HEK293T (cell line): ENCODE measurements at regions not wholly inside any gene's neighbourhood (a gene's known extent, or its start where the extent isn't known, plus 50 kb on each side); places are given as distances from the start of the nearest gene placed in this dataset.

ENCODE experiments used
- CTCF ChIA-PET: fragments of 350-600 bp; formaldehyde crosslinking; extraction: SDS; loops from one replicate; lab custom pipeline; 2021; ENCODE audit warnings: antibody characterized with exemption, inconsistent platforms; lab: Yijun Ruan, JAX
- POLR2A ChIA-PET: fragments of 350-600 bp; formaldehyde crosslinking; extraction: SDS; loops from one replicate; lab custom pipeline; 2020; ENCODE audit warnings: antibody characterized with exemption, inconsistent platforms; lab: Yijun Ruan, JAX
- DNase-seq: peaks from one replicate; pipeline ENCODE4 v3.0.0; 2012; ENCODE audit warnings: mixed read lengths; ENCODE audit errors: extremely low spot score
- ARNT ChIP-seq: fragments of 450-650 bp; IDR thresholded peaks from 2 replicates; pipeline ENCODE4 v1.6.1; 2017; ENCODE audit warnings: mild to moderate bottlenecking
- BHLHE40 ChIP-seq: fragments of 450-650 bp; IDR thresholded peaks from 2 replicates; pipeline ENCODE4 v1.6.1; 2016; ENCODE audit warnings: mild to moderate bottlenecking, moderate library complexity, borderline replicate concordance
- CTBP1 ChIP-seq: fragments of 450-650 bp; IDR thresholded peaks from 2 replicates; pipeline ENCODE4 v1.6.1; 2016; ENCODE audit warnings: borderline replicate concordance
- ELF4 ChIP-seq: fragments of 450-650 bp; IDR thresholded peaks from 2 replicates; pipeline ENCODE4 v1.6.1; 2017; ENCODE audit warnings: antibody characterized with exemption
- FOXA1 ChIP-seq: fragments of 450-650 bp; IDR thresholded peaks from 2 replicates; pipeline ENCODE4 v1.6.1; 2016; ENCODE audit warnings: mild to moderate bottlenecking
- FOXK2 ChIP-seq: fragments of 450-650 bp; IDR thresholded peaks from 2 replicates; pipeline ENCODE4 v1.6.1; 2016; ENCODE audit warnings: mild to moderate bottlenecking
- FOXM1 ChIP-seq: fragments of 450-650 bp; IDR thresholded peaks from 2 replicates; pipeline ENCODE4 v1.6.1; 2017; ENCODE audit warnings: mild to moderate bottlenecking, borderline replicate concordance
- HDGF ChIP-seq: fragments of 450-650 bp; IDR thresholded peaks from 2 replicates; pipeline ENCODE4 v1.6.1; 2017; ENCODE audit warnings: antibody characterized with exemption, borderline replicate concordance
- L3MBTL2 ChIP-seq: fragments of 450-650 bp; conservative IDR thresholded peaks from 2 replicates; pipeline ENCODE4 v1.6.1; 2016; ENCODE audit warnings: mild to moderate bottlenecking
- LEF1 ChIP-seq: fragments of 450-650 bp; IDR thresholded peaks from 2 replicates; pipeline ENCODE4 v1.6.1; 2017; ENCODE audit warnings: mild to moderate bottlenecking, borderline replicate concordance
- NFRKB ChIP-seq: fragments of 450-650 bp; IDR thresholded peaks from 2 replicates; pipeline ENCODE4 v1.6.1; 2016; ENCODE audit warnings: mild to moderate bottlenecking, moderate library complexity
- PKNOX1 ChIP-seq: fragments of 450-650 bp; IDR thresholded peaks from 2 replicates; pipeline ENCODE4 v1.6.1; 2016
- SP1 ChIP-seq: fragments of 450-650 bp; IDR thresholded peaks from 2 replicates; pipeline ENCODE4 v1.6.1; 2017
- SUZ12 ChIP-seq: fragments of 450-650 bp; IDR thresholded peaks from 2 replicates; pipeline ENCODE4 v1.6.1; 2016; ENCODE audit warnings: mild to moderate bottlenecking
- TARDBP ChIP-seq: fragments of 450-650 bp; IDR thresholded peaks from 2 replicates; pipeline ENCODE4 v1.6.1; 2016
- ZNF384 ChIP-seq: fragments of 450-650 bp; IDR thresholded peaks from 2 replicates; pipeline ENCODE4 v1.6.1; 2016

GRCh38 chr10:90418869-90419652 lies 438.8 kb downstream of the HTR7 start:
- no peak for DNase-seq
- TF ChIP-seq LEF1 (no peak), L3MBTL2 (no peak), TARDBP (no peak)
- CTCF ChIA-PET, result no interaction called here
- POLR2A ChIA-PET, result no interaction called here

GRCh38 chr10:90420637-90421318 lies 437.1 kb downstream of the HTR7 start:
- ChIA-PET CTCF (no interaction called here), POLR2A (no interaction called here)
- no peak for TF ChIP-seq ARNT
- no peak for TF ChIP-seq L3MBTL2
- TF ChIP-seq ZNF384, result no peak
- TF ChIP-seq ELF4, result no peak
- no peak for DNase-seq

- CTCF ChIA-PET, result interaction anchor here (0.6 kb wide), 1 partner anchor 1391 kb away, joined by 3 read pairs; no protein-coding TSS in a partner anchor
- DNase-seq, result no peak
- TF ChIP-seq SUZ12 (no peak), SP1 (no peak)
- POLR2A ChIA-PET, result no interaction called here
Observed at GRCh38 chr10:90421874-90422273, 436.0 kb downstream of the HTR7 start.

GRCh38 chr10:90424730-90425129 lies 433.1 kb downstream of the HTR7 start:
- CTCF ChIA-PET, result no interaction called here
- DNase-seq, result no peak
- POLR2A ChIA-PET, result no interaction called here
- TF ChIP-seq NFRKB (no peak), ZNF384 (no peak), HDGF (no peak), SP1 (no peak), SUZ12 (no peak), ARNT (no peak), ELF4 (no peak), FOXK2 (no peak), FOXA1 (no peak)

GRCh38 chr10:90430186-90430585 lies 427.7 kb downstream of the HTR7 start:
- DNase-seq, result no peak
- TF ChIP-seq HDGF, result no peak
- no peak for TF ChIP-seq ZNF384
- TF ChIP-seq NFRKB, result no peak
- no peak for TF ChIP-seq SUZ12
- TF ChIP-seq ELF4, result no peak
- no peak for TF ChIP-seq CTBP1
- TF ChIP-seq TARDBP, result no peak
- TF ChIP-seq SP1, result no peak
- TF ChIP-seq ARNT, result no peak
- TF ChIP-seq BHLHE40, result no peak
- no peak for TF ChIP-seq FOXA1
- no peak for TF ChIP-seq FOXM1
- TF ChIP-seq FOXK2, result no peak
- TF ChIP-seq LEF1, result no peak
- TF ChIP-seq L3MBTL2, result no peak
- TF ChIP-seq PKNOX1, result no peak
- ChIA-PET CTCF (no interaction called here), POLR2A (no interaction called here)

- DNase-seq, result no peak
- no peak for TF ChIP-seq NFRKB
- no peak for TF ChIP-seq BHLHE40
- TF ChIP-seq LEF1, result no peak
- ChIA-PET CTCF (no interaction called here), POLR2A (no interaction called here)
Observed at GRCh38 chr10:90432866-90433265, 425.0 kb downstream of the HTR7 start.

- TF ChIP-seq ELF4 (no peak), LEF1 (no peak), L3MBTL2 (no peak), ZNF384 (no peak), FOXM1 (no peak), CTBP1 (no peak), FOXA1 (no peak), ARNT (no peak), NFRKB (no peak), SP1 (no peak), TARDBP (no peak), SUZ12 (no peak), BHLHE40 (no peak), FOXK2 (no peak), PKNOX1 (no peak)
Observed at GRCh38 chr10:90435296-90435695, 422.5 kb downstream of the HTR7 start.

More at GRCh38 chr10:90435296-90435695, 422.5 kb downstream of the HTR7 start:
- CTCF ChIA-PET, result no interaction called here
- POLR2A ChIA-PET, result no interaction called here
- DNase-seq, result no peak
